ENCODE measurements at regions not wholly inside any gene's neighbourhood (a gene's known extent, or its start where the extent isn't known, plus 50 kb on each side); places are given as distances from the start of the nearest gene placed in this dataset.

DNA sequence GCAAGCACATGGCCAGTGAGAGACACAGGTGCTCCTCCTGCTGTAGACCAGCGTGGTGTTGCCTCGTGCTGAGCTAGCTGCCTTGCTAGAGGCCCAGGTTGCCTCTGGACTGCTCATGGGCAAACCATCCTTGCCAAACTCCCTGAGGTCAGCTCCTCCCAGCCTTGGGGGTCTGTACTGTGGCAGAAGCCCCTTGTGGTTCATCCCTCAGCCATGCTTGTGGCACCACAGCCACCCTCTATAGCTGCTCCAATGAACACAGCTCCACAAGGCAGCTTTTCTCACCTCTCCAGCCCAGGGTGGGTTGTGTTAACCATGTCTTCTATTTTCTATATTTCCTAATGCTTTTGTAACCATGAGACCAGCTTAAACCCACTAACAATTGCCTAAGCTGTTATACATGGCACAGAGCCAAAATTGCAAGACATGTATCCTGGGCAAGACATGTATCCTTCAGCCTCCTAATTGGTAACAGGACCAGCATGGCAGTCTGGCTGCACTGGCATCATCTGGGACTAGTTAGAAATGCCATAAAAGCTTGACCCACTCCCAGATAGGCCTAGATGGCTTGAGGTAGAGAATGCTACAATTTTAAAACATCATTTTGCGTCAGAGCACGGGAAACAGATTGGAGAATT lies 183.1 kb upstream of the S1PR3 start:
- no peak overlapping the region for H3K27ac ChIP-seq
- no peak for DNase-seq
- H3K4me3 ChIP-seq: no peak overlapping the region
- H3K36me3 ChIP-seq (replicated peaks in 1 of 2; ENCODE audit: insufficient read depth in 1 of 2, low read depth in 2 of 2): no peaks in the 10 kb centered on the region
- 90 to 96% methylated on average over 4 of the region's 4 CpGs for WGBS, 2 donors
- H3K27me3 ChIP-seq: no peaks in the 10 kb centered on the region
- ATAC-seq: no peak
- H3K9me3 ChIP-seq: no peaks in the 10 kb centered on the region
- intact Hi-C loops (cut with DNase I): no loop called here
- no peaks in the 10 kb centered on the region for H3K4me1 ChIP-seq
- TF ChIP-seq, protein P1, sequence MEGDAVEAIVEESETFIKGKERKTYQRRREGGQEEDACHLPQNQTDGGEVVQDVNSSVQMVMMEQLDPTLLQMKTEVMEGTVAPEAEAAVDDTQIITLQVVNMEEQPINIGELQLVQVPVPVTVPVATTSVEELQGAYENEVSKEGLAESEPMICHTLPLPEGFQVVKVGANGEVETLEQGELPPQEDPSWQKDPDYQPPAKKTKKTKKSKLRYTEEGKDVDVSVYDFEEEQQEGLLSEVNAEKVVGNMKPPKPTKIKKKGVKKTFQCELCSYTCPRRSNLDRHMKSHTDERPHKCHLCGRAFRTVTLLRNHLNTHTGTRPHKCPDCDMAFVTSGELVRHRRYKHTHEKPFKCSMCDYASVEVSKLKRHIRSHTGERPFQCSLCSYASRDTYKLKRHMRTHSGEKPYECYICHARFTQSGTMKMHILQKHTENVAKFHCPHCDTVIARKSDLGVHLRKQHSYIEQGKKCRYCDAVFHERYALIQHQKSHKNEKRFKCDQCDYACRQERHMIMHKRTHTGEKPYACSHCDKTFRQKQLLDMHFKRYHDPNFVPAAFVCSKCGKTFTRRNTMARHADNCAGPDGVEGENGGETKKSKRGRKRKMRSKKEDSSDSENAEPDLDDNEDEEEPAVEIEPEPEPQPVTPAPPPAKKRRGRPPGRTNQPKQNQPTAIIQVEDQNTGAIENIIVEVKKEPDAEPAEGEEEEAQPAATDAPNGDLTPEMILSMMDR (IDR thresholded peaks at IDR 0.05): no peak
- no peak for TF ChIP-seq POLR2A (IDR thresholded peaks at IDR 0.05)

DNA sequence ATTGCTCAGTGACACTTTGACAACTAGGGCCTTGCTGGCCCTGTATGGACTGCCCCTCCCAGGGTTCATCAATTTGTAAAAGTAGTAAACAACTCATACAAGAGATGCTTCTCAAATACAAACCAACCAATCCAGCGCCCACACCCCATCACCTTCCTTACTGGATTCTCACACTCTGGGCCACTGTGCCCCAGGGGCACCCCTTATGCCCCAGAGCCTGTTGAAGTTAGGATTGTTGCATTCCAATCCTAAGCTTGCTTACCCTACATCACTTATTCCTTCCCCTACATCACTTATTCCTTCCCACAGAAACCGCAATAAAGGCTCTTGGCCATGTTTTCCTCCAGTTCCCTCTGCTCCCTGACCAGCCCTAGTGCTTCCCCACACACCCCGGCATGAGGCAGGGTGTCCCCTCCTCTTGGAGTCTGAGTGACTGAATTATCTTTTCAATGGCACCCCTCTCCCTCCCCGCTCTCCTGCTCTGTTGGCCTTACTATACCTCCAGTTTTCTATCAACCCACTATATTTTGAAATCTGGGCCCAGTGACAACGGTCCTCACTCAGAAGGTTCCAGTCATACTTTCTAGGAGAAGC lies 182.4 kb upstream of the S1PR3 start:
- no peak overlapping the region for H3K4me3 ChIP-seq
- no peaks in the 10 kb centered on the region for H3K27me3 ChIP-seq
- TF ChIP-seq, protein P1 (IDR thresholded peaks at IDR 0.05): no peak
- no peak for TF ChIP-seq POLR2A (IDR thresholded peaks at IDR 0.05)
- H3K36me3 ChIP-seq (replicated peaks in 1 of 2; ENCODE audit: insufficient read depth in 1 of 2, low read depth in 2 of 2): no peaks in the 10 kb centered on the region
- ATAC-seq (no peak), DNase-seq (no peak)
- no peaks in the 10 kb centered on the region for H3K4me1 ChIP-seq
- intact Hi-C loops (cut with DNase I): no loop called here
- H3K9me3 ChIP-seq: no peaks in the 10 kb centered on the region
- WGBS, 2 donors: 82 to 93% methylated on average over 4 to 5 of the region's 5 CpGs
- no peak overlapping the region for H3K27ac ChIP-seq

DNA sequence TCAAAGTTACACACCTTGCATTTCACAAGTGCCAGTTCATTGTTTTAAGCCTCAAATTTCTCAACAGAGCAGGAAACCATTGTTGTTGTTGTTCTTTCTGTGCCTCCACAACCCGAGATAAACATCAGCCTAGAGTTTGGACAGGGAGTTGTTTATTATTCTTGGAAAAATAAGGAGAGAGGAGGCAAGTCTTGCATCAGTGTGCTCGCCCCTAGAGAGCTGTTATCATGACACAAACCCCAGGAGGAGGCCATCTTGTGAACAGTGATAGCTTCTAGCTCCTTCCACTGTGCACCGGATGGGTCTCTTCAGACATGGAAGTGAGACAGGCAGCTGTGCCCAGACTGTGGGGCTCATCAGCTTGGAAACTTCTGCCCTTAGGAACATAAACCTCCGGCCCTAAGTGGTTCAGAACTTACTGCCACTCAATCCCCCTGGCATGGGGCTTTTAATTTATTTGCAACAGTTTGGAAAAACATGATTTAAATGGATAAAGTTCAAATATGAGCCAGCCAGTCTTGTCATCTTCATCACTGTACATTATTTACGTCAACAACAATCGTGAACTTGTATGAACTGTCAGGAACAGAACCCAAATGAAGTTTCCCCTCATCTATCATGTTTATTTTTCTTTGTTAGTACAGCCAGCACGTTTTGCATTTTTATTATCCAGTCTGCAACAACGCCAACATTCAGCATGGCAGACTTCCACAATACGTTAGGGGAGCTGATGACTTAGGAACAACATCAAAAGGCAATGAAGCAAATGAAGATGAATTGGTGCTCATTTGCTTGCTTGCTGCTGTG lies 181.7 kb upstream of the S1PR3 start:
- Histone ChIP-seq H3K9me3 (no peaks in the 10 kb centered on the region), H3K36me3 (replicated peaks in 1 of 2; ENCODE audit: insufficient read depth in 1 of 2, low read depth in 2 of 2) (no peaks in the 10 kb centered on the region), H3K4me1 (no peaks in the 10 kb centered on the region), H3K27ac (no peak overlapping the region), H3K4me3 (no peak overlapping the region), H3K27me3 (no peaks in the 10 kb centered on the region)
- ATAC-seq (no peak), DNase-seq (no peak)
- 56 to 63% methylated on average over 9 of the region's 9 CpGs for WGBS, 2 donors
- intact Hi-C loops (cut with DNase I): no loop called here
- TF ChIP-seq, protein P1 (IDR thresholded peaks at IDR 0.05): no peak
- no peak for TF ChIP-seq POLR2A (IDR thresholded peaks at IDR 0.05)

DNA sequence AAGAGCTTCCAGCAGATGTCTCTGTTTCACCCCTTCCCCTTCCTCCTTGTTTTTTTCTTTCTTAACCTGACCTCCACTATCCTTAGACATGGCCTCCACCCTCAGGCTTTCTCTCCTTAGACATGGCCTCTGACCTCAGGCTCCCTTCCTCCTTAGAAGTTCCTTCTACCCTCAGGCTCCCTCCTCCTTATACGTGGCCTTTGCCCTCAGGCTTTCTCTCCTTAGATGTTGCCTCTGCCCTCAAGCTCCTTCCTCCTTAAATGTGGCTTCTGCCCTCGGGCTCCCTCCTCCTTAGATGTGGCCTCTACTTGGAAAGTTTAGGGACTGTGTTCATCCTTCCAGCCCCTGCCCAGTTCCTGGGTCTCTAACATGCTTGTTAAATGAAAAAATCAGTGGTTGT lies 180.4 kb upstream of the S1PR3 start:
- no peak for ATAC-seq
- WGBS, 2 donors: 69 to 70% methylated on average over 2 of the region's 2 CpGs

More for the DNA sequence above, 180.4 kb upstream of the S1PR3 start:
- Histone ChIP-seq H3K27me3 (no peaks in the 10 kb centered on the region), H3K36me3 (replicated peaks in 1 of 2; ENCODE audit: insufficient read depth in 1 of 2, low read depth in 2 of 2) (no peaks in the 10 kb centered on the region), H3K9me3 (no peaks in the 10 kb centered on the region), H3K4me3 (no peak overlapping the region), H3K4me1 (no peaks in the 10 kb centered on the region), H3K27ac (no peak overlapping the region)
- TF ChIP-seq POLR2A (IDR thresholded peaks at IDR 0.05): no peak
- TF ChIP-seq, protein P1 (IDR thresholded peaks at IDR 0.05): no peak
- DNase-seq: no peak
- intact Hi-C loops (cut with DNase I): no loop called here

All from body of pancreas (tissue), 4 donors.